ENCODE measurements at regions not wholly inside any gene's neighbourhood (a gene's known extent, or its start where the extent isn't known, plus 50 kb on each side); places are given as distances from the start of the nearest gene placed in this dataset.

GRCh38 chr6:120328521-120328920 is 979.0 kb upstream of the MAN1A1 start:
- TF ChIP-seq POLR2A (IDR thresholded peaks at IDR 0.05; ENCODE audit: low read depth, low read length) (no peak), POLR2AphosphoS5 (IDR thresholded peaks at IDR 0.05; ENCODE audit: low read depth, low read length) (no peak)
